ENCODE measurements at regions not wholly inside any gene's neighbourhood (a gene's known extent, or its start where the extent isn't known, plus 50 kb on each side); places are given as distances from the start of the nearest gene placed in this dataset.

DNA sequence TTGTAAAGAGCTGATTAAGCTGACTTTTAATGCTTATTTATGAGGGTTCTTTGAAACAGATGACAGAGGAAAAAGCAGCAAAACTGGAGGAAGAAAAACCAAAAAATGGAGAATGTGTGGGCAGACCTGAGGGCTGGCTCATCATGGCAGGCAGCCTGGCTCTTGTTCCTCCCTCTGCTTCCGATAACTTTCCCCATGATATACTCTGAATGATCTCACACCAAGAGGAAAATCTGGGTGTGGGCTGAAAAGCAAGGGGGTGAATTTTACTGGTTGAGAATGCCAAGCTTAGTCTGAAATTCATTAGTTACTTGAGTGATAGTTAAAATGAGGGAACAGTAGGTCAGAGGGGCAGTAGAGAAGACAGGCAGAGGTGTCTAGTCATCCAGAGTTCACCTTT, 330.1 kb upstream of the PRICKLE1 start:
- TF ChIP-seq ZNF217 (IDR thresholded peaks at IDR 0.05) (no peak), SIN3A (IDR thresholded peaks at IDR 0.05; ENCODE audit: low read depth, low read length) (no peak)
- TF ChIP-seq, protein P1, sequence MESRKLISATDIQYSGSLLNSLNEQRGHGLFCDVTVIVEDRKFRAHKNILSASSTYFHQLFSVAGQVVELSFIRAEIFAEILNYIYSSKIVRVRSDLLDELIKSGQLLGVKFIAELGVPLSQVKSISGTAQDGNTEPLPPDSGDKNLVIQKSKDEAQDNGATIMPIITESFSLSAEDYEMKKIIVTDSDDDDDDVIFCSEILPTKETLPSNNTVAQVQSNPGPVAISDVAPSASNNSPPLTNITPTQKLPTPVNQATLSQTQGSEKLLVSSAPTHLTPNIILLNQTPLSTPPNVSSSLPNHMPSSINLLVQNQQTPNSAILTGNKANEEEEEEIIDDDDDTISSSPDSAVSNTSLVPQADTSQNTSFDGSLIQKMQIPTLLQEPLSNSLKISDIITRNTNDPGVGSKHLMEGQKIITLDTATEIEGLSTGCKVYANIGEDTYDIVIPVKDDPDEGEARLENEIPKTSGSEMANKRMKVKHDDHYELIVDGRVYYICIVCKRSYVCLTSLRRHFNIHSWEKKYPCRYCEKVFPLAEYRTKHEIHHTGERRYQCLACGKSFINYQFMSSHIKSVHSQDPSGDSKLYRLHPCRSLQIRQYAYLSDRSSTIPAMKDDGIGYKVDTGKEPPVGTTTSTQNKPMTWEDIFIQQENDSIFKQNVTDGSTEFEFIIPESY (IDR thresholded peaks at IDR 0.05), result no peak

All from GM12878 (cell line).